ENCODE measurements at regions not wholly inside any gene's neighbourhood (a gene's known extent, or its start where the extent isn't known, plus 50 kb on each side); places are given as distances from the start of the nearest gene placed in this dataset.

- DNase-seq (ENCODE audit: extremely low read depth in 1 of 4, low spot score in 3 of 4) (no peak), FAIRE-seq (no peak), ATAC-seq (no peak)
- Histone ChIP-seq H3K9me1 (ENCODE audit: control insufficient read depth, insufficient read depth, low read length) (no peaks in the 10 kb centered on the region), H2AFZ (ENCODE audit: low read depth, low read length) (no peak overlapping the region), H3K4me2 (ENCODE audit: insufficient read depth, low read length) (no peak overlapping the region), H3K36me3 (ENCODE audit: control insufficient read depth, insufficient read depth, low read length) (no peaks in the 10 kb centered on the region), H3K27me3 (ENCODE audit: control insufficient read depth in 2 of 2, insufficient read depth in 2 of 2, low read length in 2 of 2) (no peaks in the 10 kb centered on the region), H3K4me3 (no peak overlapping the region), H3K9ac (ENCODE audit: insufficient read depth in 1 of 2, low read depth in 2 of 2, low read length in 2 of 2) (no peak overlapping the region), H3K27ac (ENCODE audit: extremely low read depth, low read depth, low read length) (no peak overlapping the region), H3K79me2 (ENCODE audit: control insufficient read depth, insufficient read depth, low read length) (no peaks in the 10 kb centered on the region), H4K20me1 (replicated peaks; ENCODE audit: control insufficient read depth, insufficient read depth, low read length) (no peaks in the 10 kb centered on the region), H3K9me3 (replicated peaks; ENCODE audit: control insufficient read depth, insufficient read depth, low read depth, low read length) (no peaks in the 10 kb centered on the region), H3K4me1 (replicated peaks in 1 of 2; ENCODE audit: control insufficient read depth in 2 of 2, insufficient read depth in 2 of 2, low read length in 2 of 2) (no peaks in the 10 kb centered on the region)
- CTCF ChIA-PET (ENCODE audit: low intra/inter-chr PET ratio): no interaction called here
- POLR2A ChIA-PET: no interaction called here
- intact Hi-C loops (cut with micrococcal nuclease): no loop called here
- BruUV-seq (replicated peaks): no TSS peak
- TF ChIP-seq CBX1 (IDR thresholded peaks at IDR 0.05; ENCODE audit: low read depth) (no peak), SRSF1 (IDR thresholded peaks at IDR 0.05; ENCODE audit: low read depth, low read length) (no peak), MYBL2 (IDR thresholded peaks at IDR 0.05; ENCODE audit: low read depth) (no peak), MYBL2 (CRISPR knock-in tag; IDR thresholded peaks at IDR 0.05; ENCODE audit: borderline replicate concordance) (no peak), POLR2AphosphoS5 (IDR thresholded peaks at IDR 0.05; ENCODE audit: control insufficient read depth, insufficient read depth, low read depth, low read length) (no peak), ZNF707 (CRISPR knock-in tag; conservative IDR thresholded peaks at IDR 0.05) (no peak), NFXL1 (CRISPR knock-in tag; IDR thresholded peaks at IDR 0.05) (no peak), MAFG (tag; conservative IDR thresholded peaks at IDR 0.05) (no peak), ARID3A (IDR thresholded peaks at IDR 0.05; ENCODE audit: borderline replicate concordance, low read depth, low read length) (no peak)
- in situ Hi-C loops (cut with MboI): no loop called here
Observed at GRCh38 chr2:139156730-139157129, 376.5 kb upstream of the NXPH2 start.
